ENCODE measurements at regions not wholly inside any gene's neighbourhood (a gene's known extent, or its start where the extent isn't known, plus 50 kb on each side); places are given as distances from the start of the nearest gene placed in this dataset.

DNA sequence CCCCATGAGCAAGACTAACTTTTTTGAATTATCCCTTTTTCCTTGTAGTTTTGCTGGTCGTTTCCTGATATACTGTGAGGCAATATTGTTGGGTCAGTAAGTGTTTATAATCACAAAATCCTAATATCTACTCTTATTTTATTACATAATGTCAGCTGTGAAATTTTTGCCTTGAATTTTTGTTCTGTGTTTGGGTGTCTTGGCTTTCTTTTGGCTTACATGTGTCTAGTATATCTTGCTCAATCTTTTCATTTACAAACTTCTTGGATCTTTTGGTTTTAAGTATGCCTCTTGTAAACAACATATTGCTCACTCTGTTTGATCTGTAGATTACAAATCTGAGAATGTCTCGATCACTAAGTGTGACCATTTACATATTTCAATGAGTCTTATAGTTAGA is 330.3 kb upstream of the ARGLU1 start:
- H3K4me3 Mint-ChIP-seq: no peak overlapping the region
- no peaks in the 10 kb centered on the region for H3K9me3 Mint-ChIP-seq

DNA sequence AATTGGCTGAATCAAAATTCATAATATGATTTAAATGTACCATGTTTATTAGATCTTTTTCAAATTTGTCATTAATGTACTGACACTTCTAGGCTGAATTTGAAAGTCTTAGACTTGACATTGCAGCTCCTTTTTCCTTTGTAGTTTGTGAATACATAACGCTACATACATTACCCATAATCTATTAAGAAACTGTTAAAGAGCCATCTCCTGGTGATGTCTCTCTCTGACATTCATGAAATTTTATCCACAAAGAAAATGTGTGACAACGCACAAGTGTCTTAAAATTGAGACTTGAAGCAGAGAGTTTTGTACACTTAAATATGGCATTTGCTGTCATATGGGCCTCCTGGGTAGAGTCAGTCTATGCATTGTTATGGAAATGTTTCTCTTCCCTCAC is 320.2 kb upstream of the ARGLU1 start:
- DNase-seq (ENCODE audit: low spot score in 2 of 2) (no peak), ATAC-seq (no peak)
- Mint-ChIP-seq H3K9me3 (no peaks in the 10 kb centered on the region), H3K36me3 (no peaks in the 10 kb centered on the region), H3K4me3 (no peak overlapping the region), H3K27ac (no peak overlapping the region), H3K4me1 (no peaks in the 10 kb centered on the region)

More for the DNA sequence above, 330.3 kb upstream of the ARGLU1 start:
- H3K27ac Mint-ChIP-seq: no peak overlapping the region
- H3K36me3 Mint-ChIP-seq: no peaks in the 10 kb centered on the region
- DNase-seq (ENCODE audit: low spot score in 2 of 2) (no peak), ATAC-seq (no peak)
- H3K4me1 Mint-ChIP-seq: no peaks in the 10 kb centered on the region

DNA sequence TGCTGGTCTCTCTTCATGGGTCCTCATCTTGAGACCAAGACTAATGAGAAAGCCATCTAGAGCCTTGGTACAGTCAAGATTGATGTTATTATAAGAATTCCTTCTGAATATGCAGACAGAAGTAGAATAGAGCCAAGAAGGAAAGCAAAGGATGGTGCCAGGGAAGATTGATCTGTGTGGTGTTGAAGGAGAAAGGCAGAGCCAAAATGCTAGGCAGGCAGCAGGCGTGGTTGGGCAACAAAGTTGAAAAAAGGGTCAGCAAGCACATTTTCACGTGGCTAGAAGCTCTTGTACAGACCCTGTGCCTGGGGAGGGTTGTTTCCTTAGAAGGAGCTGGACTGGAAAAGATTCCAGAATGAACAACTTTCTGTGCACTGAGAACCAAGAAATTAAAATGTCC is 319.7 kb upstream of the ARGLU1 start:
- Mint-ChIP-seq H3K27ac (no peak overlapping the region), H3K4me1 (no peaks in the 10 kb centered on the region), H3K9me3 (no peaks in the 10 kb centered on the region), H3K36me3 (no peaks in the 10 kb centered on the region), H3K4me3 (no peak overlapping the region)
- DNase-seq (ENCODE audit: low spot score in 2 of 2): no peak
- ATAC-seq: no peak

DNA sequence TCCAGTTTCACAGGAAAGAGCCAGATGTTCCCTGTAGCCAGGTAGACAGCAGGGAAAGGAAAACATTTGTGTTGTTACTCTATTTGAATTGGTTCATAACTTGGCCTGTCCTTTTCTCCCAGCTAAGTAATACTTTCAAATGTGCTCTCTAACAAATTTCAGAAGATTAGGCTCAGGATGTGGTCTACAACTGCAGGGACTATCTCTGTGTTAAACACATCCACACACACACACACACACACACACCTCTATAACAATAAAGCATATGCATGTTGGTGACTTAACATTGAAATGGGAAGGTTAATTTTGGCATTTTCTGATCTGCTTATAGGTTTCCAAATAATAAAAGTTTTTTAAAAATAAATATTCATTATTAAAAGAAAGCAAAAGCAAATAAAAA is 316.0 kb upstream of the ARGLU1 start:
- ATAC-seq: no peak
- Mint-ChIP-seq H3K27ac (no peak overlapping the region), H3K4me1 (no peaks in the 10 kb centered on the region), H3K9me3 (no peaks in the 10 kb centered on the region), H3K4me3 (no peak overlapping the region), H3K36me3 (no peaks in the 10 kb centered on the region)
- DNase-seq (ENCODE audit: low spot score in 2 of 2): no peak

DNA sequence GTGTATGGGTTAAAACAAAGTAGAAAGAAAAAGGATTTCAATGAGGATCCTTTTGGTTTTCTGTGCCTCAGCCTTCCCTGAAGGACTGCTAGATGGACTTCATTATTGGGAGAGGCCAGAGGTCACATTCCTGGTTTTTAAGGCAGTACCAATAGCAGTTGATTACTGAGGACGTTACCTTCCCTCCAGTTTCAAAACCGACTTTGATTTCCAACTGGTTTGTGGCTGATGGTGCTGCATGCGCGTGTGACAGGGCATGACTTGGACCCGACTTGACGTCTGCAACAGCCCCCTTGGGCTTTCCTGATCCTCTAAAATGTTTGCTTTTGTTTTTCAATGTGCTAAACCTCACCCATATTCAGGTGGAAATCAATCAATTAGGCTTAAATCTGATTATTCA is 314.3 kb upstream of the ARGLU1 start:
- ATAC-seq: no peak

DNA sequence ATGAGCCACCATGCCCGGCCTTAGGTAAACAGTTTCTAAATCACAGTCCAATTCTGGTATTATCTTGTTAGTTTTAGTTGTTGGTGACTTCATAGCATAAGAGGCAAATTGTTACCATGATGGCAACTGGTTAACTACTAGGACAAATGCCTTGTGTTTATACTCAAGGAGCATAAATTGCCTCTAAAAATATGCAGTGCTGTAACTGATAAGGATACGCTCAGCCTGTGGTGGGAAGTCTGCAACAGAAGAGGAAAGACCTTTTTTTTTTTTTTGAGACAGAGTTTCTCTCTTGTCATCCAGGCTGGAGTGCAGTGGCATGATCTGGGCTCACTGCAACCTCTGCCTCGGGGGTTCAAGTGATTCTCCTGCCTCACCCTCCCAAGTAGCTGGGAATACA is 311.9 kb upstream of the ARGLU1 start:
- ATAC-seq: no peak
- no peak overlapping the region for H3K27ac Mint-ChIP-seq
- peaks cover 2% of the 10 kb centered on the region for H3K9me3 Mint-ChIP-seq
- no peak overlapping the region for H3K4me3 Mint-ChIP-seq
- no peak for DNase-seq (ENCODE audit: low spot score in 2 of 2)
- no peaks in the 10 kb centered on the region for H3K36me3 Mint-ChIP-seq
- H3K4me1 Mint-ChIP-seq: no peaks in the 10 kb centered on the region

More for the DNA sequence above, 314.3 kb upstream of the ARGLU1 start:
- Mint-ChIP-seq H3K36me3 (no peaks in the 10 kb centered on the region), H3K27ac (no peak overlapping the region), H3K9me3 (peaks cover 2% of the 10 kb centered on the region), H3K4me3 (no peak overlapping the region), H3K4me1 (no peaks in the 10 kb centered on the region)
- no peak for DNase-seq (ENCODE audit: low spot score in 2 of 2)

GRCh38 chr13:106874323-106874722 is 306.4 kb upstream of the ARGLU1 start:
- Mint-ChIP-seq H3K27ac (no peak overlapping the region), H3K4me1 (no peaks in the 10 kb centered on the region), H3K9me3 (peaks cover 10% of the 10 kb centered on the region), H3K36me3 (no peaks in the 10 kb centered on the region), H3K4me3 (no peak overlapping the region)
- ATAC-seq: no peak
- DNase-seq (ENCODE audit: low spot score in 2 of 2): no peak

DNA sequence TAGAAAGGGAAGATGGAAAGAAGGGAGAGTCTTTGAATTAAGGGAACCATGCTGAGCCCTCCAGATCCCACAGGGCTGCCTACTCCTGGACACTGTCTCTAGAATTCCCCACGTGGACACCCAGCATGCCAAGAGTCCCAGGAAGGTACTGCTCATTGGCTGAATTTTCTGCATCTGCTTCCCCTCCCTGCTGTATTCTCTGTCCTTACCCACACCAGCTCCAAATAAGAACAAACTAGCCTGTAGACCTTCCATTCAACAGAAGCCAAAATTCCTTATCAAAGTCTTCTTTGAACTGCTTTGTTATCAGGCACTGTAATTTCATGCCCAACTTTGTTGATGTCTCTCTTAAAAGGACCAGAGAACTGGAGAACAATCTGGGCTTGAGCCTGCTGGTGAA is 305.9 kb upstream of the ARGLU1 start:
- no peak overlapping the region for H3K4me3 Mint-ChIP-seq
- DNase-seq (ENCODE audit: low spot score in 2 of 2) (no peak), ATAC-seq (no peak)
- no peaks in the 10 kb centered on the region for H3K4me1 Mint-ChIP-seq
- H3K27ac Mint-ChIP-seq: no peak overlapping the region
- H3K36me3 Mint-ChIP-seq: no peaks in the 10 kb centered on the region
- peaks cover 10% of the 10 kb centered on the region for H3K9me3 Mint-ChIP-seq

GRCh38 chr13:106867249-106867648 is 299.3 kb upstream of the ARGLU1 start:
- Mint-ChIP-seq H3K27ac (no peak overlapping the region), H3K4me1 (no peaks in the 10 kb centered on the region), H3K36me3 (no peaks in the 10 kb centered on the region), H3K9me3 (peaks cover 6% of the 10 kb centered on the region), H3K4me3 (no peak overlapping the region)
- no peak for DNase-seq (ENCODE audit: low spot score in 2 of 2)
- ATAC-seq: no peak

DNA sequence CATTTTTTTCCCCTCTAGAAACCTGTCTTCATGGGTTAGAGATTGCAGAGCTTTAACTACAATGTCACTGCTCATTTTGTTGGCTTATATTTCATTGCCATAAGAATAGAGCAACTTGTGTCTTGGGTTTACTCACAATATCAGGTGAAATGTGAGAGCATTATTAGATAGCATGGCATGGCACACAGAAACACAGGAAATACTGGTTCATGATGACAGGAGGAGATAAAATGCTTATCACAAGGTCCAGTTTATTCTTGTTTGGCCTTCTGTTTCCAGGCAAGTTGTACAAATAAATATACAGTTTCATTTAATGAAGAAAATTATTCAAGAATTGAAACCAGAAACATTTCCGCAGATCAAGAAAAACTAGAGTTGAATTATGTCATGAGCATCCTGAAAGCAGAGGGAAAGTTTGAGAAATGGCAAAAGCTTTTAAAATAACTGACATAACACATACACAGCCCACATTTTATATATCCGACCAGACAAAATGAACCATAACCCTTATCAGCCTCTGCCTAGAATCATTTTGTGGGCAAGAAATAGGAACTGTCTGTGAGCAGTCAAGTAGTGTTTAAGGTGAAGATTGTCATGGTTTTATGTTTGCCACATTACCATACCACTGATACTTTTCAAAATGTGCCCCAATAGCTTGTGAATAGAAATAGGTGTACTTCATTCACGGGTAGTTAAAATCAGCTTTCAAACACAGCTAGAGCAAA is 297.9 kb upstream of the ARGLU1 start:
- Mint-ChIP-seq H3K36me3 (no peaks in the 10 kb centered on the region), H3K4me1 (no peaks in the 10 kb centered on the region), H3K27ac (no peak overlapping the region), H3K9me3 (peaks cover 8% of the 10 kb centered on the region), H3K4me3 (no peak overlapping the region)
- ATAC-seq: no peak
- DNase-seq (ENCODE audit: low spot score in 2 of 2): no peak

GRCh38 chr13:106859533-106859904 is 291.6 kb upstream of the ARGLU1 start:
- peaks cover 3% of the 10 kb centered on the region for H3K9me3 Mint-ChIP-seq
- DNase-seq (ENCODE audit: low spot score in 2 of 2) (no peak), ATAC-seq (no peak)
- no peaks in the 10 kb centered on the region for H3K4me1 Mint-ChIP-seq
- no peak overlapping the region for H3K4me3 Mint-ChIP-seq
- H3K36me3 Mint-ChIP-seq: no peaks in the 10 kb centered on the region
- no peak overlapping the region for H3K27ac Mint-ChIP-seq

GRCh38 chr13:106858903-106859532 is 291.1 kb upstream of the ARGLU1 start:
- DNase-seq (ENCODE audit: low spot score in 2 of 2) (no peak), ATAC-seq (no peak)
- Mint-ChIP-seq H3K4me1 (no peaks in the 10 kb centered on the region), H3K27ac (no peak overlapping the region), H3K9me3 (peaks cover 3% of the 10 kb centered on the region), H3K36me3 (no peaks in the 10 kb centered on the region), H3K4me3 (no peak overlapping the region)

- Mint-ChIP-seq H3K27ac (no peak overlapping the region), H3K4me1 (no peaks in the 10 kb centered on the region), H3K36me3 (no peaks in the 10 kb centered on the region), H3K4me3 (no peak overlapping the region), H3K9me3 (peaks cover 2% of the 10 kb centered on the region)
- ATAC-seq (no peak), DNase-seq (ENCODE audit: low spot score in 2 of 2) (no peak)
These were observed 284.5 kb upstream of the ARGLU1 start for GRCh38 chr13:106852436-106852835.

- DNase-seq (ENCODE audit: low spot score in 2 of 2): no peak
- peaks cover 4% of the 10 kb centered on the region for H3K9me3 Mint-ChIP-seq
- H3K4me1 Mint-ChIP-seq: no peaks in the 10 kb centered on the region
- no peaks in the 10 kb centered on the region for H3K36me3 Mint-ChIP-seq
- no peak overlapping the region for H3K27ac Mint-ChIP-seq
- no peak overlapping the region for H3K4me3 Mint-ChIP-seq
- no peak for ATAC-seq
These were observed 283.2 kb upstream of the ARGLU1 start for GRCh38 chr13:106850973-106851650.

GRCh38 chr13:106846571-106847448 is 278.9 kb upstream of the ARGLU1 start:
- DNase-seq (ENCODE audit: low spot score in 2 of 2) (no peak), ATAC-seq (no peak)
- H3K36me3 Mint-ChIP-seq: no peaks in the 10 kb centered on the region
- peaks cover 5% of the 10 kb centered on the region for H3K9me3 Mint-ChIP-seq
- H3K4me1 Mint-ChIP-seq: no peaks in the 10 kb centered on the region
- no peak overlapping the region for H3K4me3 Mint-ChIP-seq
- H3K27ac Mint-ChIP-seq: no peak overlapping the region

Data from stimulated activated effector memory CD8-positive, alpha-beta T cell treated with anti-CD3 and anti-CD28 coated beads, Interleukin-12 subunit alpha, Interleukin-12 subunit beta, amount 100 ng/mL, for 72 hours (primary cell).